ENCODE measurements at regions not wholly inside any gene's neighbourhood (a gene's known extent, or its start where the extent isn't known, plus 50 kb on each side); places are given as distances from the start of the nearest gene placed in this dataset.

- no peak for DNase-seq
These were observed 54.5 kb downstream of the CLDN34 start for GRCh38 chrX:10021461-10022272.

DNA sequence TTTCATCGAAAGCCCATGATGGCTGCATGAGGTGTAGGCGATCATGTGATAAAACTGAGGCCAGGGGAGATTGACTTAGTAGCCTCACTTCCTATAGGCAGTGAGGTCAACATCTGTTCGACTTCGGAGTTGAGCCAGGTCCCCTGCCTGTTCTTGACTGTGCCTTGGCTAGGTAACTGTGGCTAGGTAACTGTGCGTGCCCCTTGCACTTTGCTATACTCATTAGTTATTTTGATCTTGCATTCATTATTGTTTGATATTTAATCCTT, 55.0 kb downstream of the CLDN34 start:
- DNase-seq = no peak

GRCh38 chrX:10022580-10023245, 55.6 kb downstream of the CLDN34 start:
- DNase-seq = no peak

DNA sequence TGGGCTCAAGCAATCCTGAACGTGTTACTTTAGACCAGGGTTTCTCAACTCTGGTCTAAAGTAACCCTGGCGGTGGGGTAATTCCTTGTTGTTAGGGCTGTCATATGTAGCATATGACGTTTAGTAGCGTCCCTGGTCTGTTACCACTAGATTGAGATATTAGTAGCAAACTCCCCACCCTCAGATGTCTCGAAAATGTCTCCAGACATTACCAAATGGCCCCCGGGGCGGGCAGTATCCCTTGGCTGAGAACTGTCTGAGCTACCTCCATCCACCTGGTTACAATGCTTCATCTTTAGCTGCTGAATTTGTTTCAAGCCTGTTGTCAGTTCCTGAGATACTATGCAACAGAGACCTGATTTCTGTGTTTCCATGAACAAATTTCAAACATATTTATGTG, 56.7 kb downstream of the CLDN34 start:
- no peak for DNase-seq

- no peak for DNase-seq
These were observed 58.8 kb downstream of the CLDN34 start for GRCh38 chrX:10025742-10026493.

DNA sequence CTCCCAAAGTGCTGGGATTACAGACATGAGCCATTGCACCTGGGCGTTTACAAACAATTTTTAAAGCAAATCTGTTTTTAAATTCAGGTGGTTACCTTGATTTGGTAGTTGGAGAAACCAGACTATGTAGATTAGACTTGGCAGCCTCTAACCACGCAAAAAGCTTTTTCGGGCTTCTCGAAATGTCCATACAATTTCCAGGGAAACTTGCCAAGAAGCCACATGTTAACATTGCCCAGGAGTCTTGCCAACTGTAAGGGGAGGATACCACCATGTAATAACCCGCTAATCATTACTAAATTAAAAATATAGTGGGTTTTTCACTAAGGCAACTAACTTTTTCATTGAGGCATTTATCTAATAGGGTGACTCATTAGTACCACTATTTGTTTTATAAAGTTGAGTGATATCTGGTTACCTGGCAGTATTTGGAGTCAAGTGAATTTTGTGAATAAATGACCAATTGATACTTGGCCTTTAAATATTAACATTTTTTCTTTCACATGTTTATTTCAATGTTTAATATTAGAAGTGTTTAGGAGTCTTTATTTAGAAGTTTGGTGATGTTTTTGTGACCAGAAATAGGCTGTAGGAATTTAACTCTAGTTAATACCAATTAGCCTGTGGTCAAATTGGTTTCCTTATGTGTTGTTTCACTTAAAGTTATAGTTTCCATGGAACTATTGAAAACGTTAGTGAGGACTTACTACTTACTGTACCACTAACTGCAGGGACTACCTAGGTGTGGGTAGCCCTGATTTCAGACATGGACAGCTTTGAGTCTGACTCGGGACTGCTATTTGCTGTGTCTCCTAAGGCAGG, 61.3 kb downstream of the CLDN34 start:
- DNase-seq = no peak

DNA sequence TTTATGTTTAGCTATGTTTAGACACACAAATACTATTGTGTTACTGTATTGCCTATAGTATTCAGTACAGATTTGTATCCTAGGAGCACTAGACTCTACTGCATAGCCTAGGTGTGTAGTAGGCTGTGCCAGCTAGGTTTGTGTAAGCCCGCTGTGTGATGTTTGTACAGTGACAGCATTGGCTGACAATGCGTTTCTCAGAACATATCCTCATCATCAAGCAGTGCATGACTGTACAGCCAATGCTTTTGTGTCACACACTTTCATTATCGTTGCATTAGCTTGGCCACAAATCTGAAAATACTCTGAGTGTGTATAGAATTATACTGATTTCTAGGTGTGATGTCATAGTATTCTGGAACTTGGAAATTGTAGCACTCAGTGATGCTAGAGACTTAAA, 63.4 kb downstream of the CLDN34 start:
- DNase-seq = no peak

DNA sequence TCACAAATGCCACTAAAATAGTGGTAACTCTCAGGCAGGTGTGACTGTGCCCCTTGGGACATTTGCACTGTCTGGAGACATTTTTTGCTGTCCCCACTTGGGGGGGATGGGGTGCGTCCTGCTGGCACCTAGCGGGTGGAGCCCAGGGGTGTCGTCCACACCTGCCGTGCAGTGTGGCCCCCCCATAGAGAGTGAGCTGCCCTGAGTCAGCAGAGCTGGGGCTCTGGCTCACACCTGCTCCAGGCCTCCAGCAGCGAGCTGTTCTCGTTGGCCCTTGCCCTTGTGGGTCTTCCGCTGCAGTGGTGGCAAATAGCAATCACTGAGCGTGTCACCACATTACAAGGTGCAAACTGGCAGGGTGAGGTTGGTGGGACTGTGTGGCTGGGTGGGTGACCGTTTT, 64.6 kb downstream of the CLDN34 start:
- DNase-seq = no peak

- DNase-seq = no peak
These were observed 65.0 kb downstream of the CLDN34 start for GRCh38 chrX:10032147-10032546.

DNA sequence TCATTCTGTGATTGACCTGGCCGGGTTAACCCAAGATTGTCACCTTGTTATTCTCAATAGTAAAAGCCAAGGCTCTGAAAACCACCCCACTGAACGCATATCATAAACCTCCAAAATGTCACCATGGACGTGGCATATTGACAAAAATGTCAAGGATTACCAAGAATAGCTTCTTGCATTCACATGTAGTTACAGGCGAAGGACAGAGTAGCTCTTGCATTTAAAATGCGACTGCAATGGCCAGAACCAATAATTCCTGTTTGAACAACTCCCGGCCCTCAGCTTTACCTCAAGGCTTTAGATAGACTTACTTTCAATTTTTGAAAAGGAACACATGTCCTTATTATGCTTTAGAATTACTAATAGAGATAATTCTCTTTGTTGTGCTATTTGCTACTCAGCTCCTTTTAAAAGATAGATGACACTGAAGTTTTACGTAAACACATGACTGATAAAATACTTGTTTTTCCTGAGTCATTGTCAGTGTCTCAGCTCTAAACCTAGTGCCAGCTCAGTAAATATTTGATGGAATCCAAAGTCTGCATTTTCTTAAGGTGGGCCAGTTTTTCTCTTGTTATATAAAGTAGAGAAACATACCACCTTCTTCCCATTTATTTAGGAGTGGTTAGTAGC, 66.3 kb downstream of the CLDN34 start:
- no peak for DNase-seq

GRCh38 chrX:10034740-10035260, 67.6 kb downstream of the CLDN34 start:
- no peak for DNase-seq

DNA sequence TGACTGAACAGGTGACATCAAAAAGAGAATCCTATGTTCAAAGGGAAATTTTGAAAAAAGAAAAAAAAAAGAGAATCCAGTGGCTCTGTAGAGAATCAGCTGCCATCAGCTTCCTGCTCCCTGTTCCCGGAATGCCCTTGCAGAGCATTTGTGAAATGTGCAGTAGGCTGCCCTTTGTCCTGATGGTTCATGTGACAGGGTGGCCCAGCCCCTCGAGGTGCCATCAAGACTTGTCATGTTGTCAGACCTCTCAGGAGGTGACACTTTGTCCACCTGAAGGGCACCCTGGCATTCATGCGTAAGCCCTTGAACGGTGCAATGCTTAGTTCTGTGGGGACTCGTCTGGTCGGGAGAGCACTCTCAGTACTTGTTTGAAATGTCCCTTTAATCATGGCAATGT, 71.4 kb downstream of the CLDN34 start:
- DNase-seq = no peak

GRCh38 chrX:10039821-10040793, 72.9 kb downstream of the CLDN34 start:
- DNase-seq = no peak

- DNase-seq = no peak
These were observed 73.8 kb downstream of the CLDN34 start for GRCh38 chrX:10040961-10041360.

- no peak for DNase-seq
These were observed 74.2 kb downstream of the CLDN34 start for GRCh38 chrX:10041383-10041782.

DNA sequence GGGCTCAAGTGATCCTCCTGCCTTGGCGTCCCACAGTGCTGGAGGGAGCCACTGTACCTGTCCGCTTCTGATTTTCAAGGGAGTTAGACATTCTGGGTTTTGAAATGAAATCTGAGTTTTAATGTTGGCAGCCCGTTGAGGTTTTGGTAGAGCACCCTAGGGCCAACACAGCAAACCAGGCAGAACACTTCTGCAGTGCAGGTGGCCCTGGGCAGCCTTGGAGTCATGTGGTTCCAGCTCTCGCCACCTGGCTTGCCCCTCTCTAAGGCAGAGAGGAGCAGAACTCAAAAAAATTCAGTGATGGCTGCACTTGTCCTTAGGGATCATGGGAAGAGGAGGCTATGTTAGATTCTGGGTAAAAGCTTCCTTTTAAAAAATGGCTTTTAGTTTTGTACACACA, 74.9 kb downstream of the CLDN34 start:
- DNase-seq = no peak

DNA sequence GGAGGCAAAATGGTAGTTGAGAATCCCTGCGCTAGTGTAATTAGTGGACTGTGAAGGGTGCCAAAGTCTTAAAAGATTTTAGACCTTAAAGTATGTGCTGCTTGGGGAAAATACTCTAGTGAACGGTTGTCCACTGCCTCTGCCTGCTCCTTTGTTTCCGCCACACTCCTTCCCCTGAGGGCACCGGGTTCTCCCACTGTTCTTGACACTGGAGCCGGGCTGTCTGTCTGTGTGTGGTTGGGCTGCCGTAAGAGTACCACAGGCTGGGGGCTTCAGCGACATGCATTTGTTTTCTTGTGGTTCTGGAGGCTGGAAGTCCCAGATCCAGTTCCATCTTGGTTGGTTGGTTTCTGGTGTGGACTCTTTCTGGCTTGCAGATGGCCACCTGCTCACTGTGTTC, 76.2 kb downstream of the CLDN34 start:
- DNase-seq = no peak

- no peak for DNase-seq
These were observed 76.9 kb downstream of the CLDN34 start for GRCh38 chrX:10044021-10044420.

GRCh38 chrX:10045327-10046000, 78.3 kb downstream of the CLDN34 start:
- DNase-seq = no peak

DNA sequence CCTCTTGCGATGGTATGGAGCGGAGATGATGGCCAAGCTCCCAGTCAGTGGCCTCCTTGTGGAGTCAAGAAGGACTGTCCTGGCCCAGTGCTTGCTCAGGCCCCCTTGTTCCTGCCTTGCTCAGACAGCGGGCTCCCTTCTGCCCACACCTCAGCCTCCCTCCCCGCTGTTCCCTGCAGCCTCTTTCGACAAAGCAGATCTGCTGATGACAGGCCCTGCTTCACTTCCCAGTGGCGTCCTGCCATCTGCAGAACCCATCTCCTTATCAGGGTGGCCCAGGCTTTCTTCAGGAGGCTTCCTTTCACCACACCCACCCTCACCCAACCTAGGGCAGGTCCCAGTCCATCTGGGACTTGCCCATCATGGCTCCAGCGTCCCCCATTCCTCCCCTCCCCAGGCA, 80.0 kb downstream of the CLDN34 start:
- DNase-seq = no peak

GRCh38 chrX:10047631-10048030, 80.5 kb downstream of the CLDN34 start:
- DNase-seq = no peak
